ENCODE measurements at regions not wholly inside any gene's neighbourhood (a gene's known extent, or its start where the extent isn't known, plus 50 kb on each side); places are given as distances from the start of the nearest gene placed in this dataset.

DNA sequence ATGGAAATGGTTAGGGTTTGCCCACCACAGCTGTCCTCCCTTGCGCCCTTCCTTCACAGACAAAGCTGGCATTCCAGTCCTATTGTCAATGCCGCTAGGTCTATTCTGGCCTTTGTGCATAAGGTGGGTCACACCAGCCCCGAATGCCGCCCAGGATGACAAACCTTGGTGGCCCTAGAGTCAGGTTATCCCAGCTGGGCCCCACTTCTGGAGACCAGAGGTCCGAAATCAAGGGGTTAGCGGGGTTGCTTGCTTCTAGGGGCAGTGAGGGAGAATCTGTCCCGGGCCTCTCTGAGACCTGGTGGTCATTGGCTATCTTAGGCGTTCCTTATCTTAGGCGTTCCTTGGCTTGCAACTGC, 472.1 kb downstream of the SOX9 start:
- TF ChIP-seq GATA2 (IDR thresholded peaks at IDR 0.05; ENCODE audit: low read depth, low read length) (no peak), GATA3 (IDR thresholded peaks at IDR 0.05; ENCODE audit: low read depth, low read length) (no peak)
